CD4-positive, alpha-beta T cell treated with Interleukin-6 at 100 ng/mL for 8 hours (primary cell): ENCODE measurements at regions not wholly inside any gene's neighbourhood (a gene's known extent, or its start where the extent isn't known, plus 50 kb on each side); places are given as distances from the start of the nearest gene placed in this dataset.
"Not testable (repeated sequence)": the region's sequence is repeated elsewhere in the genome, so short reads cannot be mapped to it uniquely, and the experiment has no call there.

Experiments used
- DNase-seq: peaks from one replicate; pipeline ENCODE4 v3.0.0-alpha.2; 2020; ENCODE audit warnings: mixed read lengths, low spot score

GRCh38 chr1:82829527-82829926 is 1028.8 kb downstream of the ADGRL2 start:
- no peak for DNase-seq

GRCh38 chr1:82823876-82824275 is 1023.1 kb downstream of the ADGRL2 start:
- no peak for DNase-seq

DNA sequence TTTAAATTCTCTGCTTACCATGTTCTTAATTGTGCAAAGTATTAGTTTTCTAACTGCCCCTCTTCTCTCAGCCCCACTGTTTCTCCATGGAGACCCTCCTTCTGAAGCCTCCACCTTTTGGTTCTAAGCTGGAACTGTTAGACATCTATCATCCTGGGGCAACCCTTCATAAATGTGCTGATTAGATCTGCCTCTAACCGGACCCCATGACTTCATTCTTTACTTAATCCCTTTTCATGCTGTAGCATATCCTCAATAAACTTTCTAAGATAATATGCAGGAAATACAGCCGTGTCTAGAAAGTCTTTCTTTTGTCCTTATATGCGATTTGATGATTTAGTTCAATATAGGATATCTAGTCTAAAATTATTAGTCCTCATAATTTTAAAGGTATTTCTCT is 1020.1 kb downstream of the ADGRL2 start:
- DNase-seq: no peak

GRCh38 chr1:82819234-82819633 is 1018.5 kb downstream of the ADGRL2 start:
- DNase-seq: no peak

DNA sequence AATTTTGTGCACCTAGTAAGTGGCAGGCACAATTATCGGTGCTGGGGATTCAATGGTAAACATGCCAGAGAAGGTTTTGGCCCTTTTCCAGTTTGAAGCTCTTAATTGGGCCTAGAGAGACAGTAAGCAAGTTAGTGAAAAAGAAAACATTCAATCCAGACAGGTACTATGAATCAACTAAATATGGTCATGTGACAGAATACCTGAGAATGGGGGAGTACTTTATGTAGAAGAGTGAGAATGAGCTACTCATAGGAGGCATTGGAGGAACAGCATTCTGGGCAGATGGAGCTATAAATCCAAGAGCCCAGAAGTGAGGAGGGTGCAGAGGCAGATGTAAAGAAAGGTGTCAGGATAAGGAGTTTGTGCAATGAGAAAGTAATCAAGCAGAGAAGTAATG is 1017.9 kb downstream of the ADGRL2 start:
- DNase-seq: no peak

GRCh38 chr1:82813386-82813785 is 1012.7 kb downstream of the ADGRL2 start:
- DNase-seq: no peak

GRCh38 chr1:82810601-82811000 is 1009.9 kb downstream of the ADGRL2 start:
- no peak for DNase-seq

- no peak for DNase-seq
Observed at GRCh38 chr1:82807563-82807962, 1006.8 kb downstream of the ADGRL2 start.

GRCh38 chr1:82806133-82806532 is 1005.4 kb downstream of the ADGRL2 start:
- DNase-seq: no peak

GRCh38 chr1:82801176-82801575 is 1000.4 kb downstream of the ADGRL2 start:
- no peak for DNase-seq

DNA sequence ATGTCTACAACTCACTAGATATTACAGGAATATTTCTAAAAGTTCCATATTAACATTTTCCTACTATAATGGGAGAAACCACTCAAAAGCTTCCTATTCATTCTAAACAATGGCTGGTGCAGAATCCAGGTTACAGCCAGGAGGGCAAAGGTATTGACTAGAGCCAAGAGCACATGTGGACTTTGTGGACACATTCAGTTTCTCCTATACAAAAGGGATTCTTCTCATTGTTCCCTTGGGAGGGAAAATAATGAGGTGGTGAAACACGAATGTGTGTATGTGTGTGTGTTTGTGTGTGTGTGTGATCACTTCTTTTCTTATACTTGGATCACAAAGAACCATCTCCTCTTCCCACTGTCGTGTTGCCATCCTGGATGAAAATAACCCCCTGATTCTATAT is 1000.0 kb downstream of the ADGRL2 start:
- no peak for DNase-seq

DNA sequence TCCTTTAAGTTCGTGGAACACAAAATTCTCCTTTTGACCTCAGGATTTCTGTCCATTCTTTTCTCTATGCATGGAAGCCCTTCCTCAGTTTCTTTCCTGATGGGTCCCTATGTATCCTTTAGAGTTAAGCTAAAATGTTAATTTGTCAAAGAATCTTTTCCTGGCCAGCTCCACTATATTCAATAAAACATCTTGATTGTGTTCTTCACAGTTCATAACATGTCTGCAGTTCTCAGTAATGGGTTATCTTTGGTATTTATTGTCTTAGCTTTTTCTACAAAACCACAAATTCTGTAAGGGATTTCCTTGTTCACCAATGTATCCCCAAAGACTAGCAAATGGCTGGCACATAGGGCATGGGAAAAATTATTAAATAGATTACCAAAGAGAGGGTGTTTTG is 998.5 kb downstream of the ADGRL2 start:
- DNase-seq: no peak

GRCh38 chr1:82795508-82796149 is 994.9 kb downstream of the ADGRL2 start:
- no peak for DNase-seq

GRCh38 chr1:82792151-82792550 is 991.4 kb downstream of the ADGRL2 start:
- no peak for DNase-seq

GRCh38 chr1:82790556-82790955 is 989.8 kb downstream of the ADGRL2 start:
- DNase-seq: no peak

DNA sequence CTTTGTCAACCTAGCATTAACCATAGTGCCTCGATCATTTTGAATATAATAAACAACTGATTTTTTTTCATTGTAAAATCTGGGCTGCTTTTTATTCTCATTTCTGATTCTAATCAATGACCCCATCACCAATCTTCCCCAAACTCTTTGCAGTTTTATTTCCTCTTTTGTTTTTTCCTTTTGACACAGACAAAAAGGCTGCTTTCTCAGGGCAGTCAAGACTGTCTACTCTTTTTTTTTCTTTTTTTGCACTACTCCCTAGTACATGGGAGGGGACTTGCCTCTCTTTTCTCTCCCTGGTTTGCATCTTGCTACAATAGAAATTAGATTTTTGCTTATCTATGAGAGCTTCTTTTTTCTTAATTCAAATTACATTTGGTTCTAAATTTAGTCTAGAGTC is 987.9 kb downstream of the ADGRL2 start:
- DNase-seq: no peak

DNA sequence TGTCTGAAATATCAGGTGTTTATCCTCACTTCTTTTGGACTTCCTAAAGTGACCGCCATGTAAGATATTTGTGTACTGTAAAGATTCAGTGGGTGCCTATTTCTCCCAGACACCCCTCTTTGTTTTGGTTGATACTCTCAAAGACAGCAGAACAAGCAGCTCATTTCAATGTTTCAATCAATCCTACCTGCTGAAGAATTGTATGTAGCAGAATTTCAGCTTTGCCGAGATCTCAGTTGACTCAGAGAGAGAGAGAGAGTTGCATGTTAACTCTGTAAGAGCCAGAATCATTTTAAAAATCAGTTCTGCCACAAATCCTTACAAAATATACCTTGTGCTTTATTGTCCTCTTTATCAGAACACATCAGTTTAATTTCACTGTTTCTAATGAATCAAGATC is 987.3 kb downstream of the ADGRL2 start:
- DNase-seq: no peak

DNA sequence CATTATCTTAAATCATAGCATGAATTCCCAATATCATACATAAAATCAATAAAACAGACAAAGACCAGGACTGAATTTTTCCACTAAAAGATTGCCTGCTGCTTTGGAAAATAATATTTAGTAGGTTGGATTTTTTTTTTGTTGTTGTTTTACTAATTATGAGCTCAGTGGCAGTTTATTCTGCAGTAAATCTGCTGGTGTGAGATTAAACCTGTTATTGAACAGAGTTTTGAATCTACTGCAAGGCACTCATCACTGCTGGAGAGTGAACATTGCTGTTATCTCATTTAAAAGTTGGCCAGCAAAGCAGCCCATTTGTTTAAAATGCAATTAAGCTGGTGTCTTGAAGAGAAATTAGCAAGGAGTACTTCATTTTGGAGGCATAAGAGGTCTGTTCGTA is 986.1 kb downstream of the ADGRL2 start:
- DNase-seq: no peak

DNA sequence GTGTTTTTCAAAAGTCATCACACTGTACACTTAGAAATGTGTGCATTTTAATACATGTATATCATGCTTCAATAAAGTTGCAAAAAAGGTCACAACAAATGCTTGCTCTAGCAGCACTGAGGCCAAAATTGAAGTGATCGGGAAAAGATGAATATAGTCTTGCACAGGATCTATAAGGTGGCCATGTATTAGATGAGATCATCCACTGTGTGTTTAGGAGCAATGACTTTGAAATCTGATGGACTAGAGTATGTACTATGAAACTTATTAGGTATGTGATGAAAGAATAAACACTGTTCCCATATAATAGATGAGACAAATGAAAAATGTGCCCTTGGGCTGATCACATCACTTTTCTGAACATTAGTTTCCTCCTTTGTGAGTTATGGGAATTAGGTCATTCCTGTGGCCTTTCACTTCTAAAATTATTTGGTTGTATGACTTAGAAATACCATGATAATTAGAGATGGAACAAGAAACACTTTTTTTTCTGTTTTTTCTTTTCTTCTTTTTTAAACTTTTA is 984.6 kb downstream of the ADGRL2 start:
- DNase-seq: no peak

GRCh38 chr1:82783044-82783443 is 982.3 kb downstream of the ADGRL2 start:
- DNase-seq: no peak

GRCh38 chr1:82782599-82782998 is 981.9 kb downstream of the ADGRL2 start:
- no peak for DNase-seq

GRCh38 chr1:82778612-82779011 is 977.9 kb downstream of the ADGRL2 start:
- no peak for DNase-seq

DNA sequence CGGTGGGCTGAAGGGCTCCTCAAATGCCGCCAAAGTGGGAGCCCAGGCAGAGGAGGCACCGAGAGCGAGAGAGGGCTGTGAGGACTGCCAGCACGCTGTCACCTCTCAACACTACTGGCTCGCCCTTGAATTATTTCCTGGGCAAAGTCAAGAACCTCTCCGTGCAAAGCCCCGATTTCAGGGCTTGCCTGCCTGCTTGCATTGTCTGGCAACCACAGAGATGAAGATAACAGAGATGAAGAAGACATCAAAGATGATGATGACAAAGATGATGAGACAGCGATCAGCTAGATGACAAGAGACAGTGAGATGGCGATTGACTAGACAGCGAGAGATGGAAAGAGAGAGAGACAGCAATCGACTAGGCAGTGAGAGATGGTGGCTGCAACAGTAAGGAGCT is 976.5 kb downstream of the ADGRL2 start:
- DNase-seq: no peak

DNA sequence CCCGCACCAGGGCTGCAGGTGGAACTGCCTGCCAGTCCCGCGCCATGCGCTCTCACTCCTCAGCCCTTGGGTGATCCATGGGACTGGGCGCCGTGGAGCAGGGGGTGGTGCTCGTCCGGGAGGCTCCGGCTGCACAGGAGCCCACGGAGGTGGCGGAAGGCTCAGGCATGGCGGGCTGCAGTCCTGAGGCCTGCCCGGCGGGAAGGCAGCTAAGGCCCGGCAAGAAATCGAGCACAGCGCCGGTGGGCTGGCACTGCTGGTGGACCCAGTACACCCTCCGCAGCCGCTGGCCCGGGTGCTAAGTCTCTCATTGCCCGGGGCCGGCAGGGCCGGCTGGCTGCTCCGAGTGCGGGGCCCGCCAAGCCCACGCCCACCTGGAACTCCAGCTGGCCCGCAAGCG is 976.0 kb downstream of the ADGRL2 start:
- DNase-seq: not testable (repeated sequence)
